ENCODE measurements at regions not wholly inside any gene's neighbourhood (a gene's known extent, or its start where the extent isn't known, plus 50 kb on each side); places are given as distances from the start of the nearest gene placed in this dataset.

- TF ChIP-seq CTCF (conservative IDR thresholded peaks at IDR 0.05; ENCODE audit: low read depth, low read length) (no peak), EZH2 (IDR thresholded peaks at IDR 0.05; ENCODE audit: borderline replicate concordance, low read depth, low read length, poor library complexity, severe bottlenecking) (no peak)
Observed at GRCh38 chr3:144894576-144894975, 923.0 kb downstream of the DIPK2A start.

Measured in A673 (cell line).